ENCODE measurements at regions not wholly inside any gene's neighbourhood (a gene's known extent, or its start where the extent isn't known, plus 50 kb on each side); places are given as distances from the start of the nearest gene placed in this dataset.

DNA sequence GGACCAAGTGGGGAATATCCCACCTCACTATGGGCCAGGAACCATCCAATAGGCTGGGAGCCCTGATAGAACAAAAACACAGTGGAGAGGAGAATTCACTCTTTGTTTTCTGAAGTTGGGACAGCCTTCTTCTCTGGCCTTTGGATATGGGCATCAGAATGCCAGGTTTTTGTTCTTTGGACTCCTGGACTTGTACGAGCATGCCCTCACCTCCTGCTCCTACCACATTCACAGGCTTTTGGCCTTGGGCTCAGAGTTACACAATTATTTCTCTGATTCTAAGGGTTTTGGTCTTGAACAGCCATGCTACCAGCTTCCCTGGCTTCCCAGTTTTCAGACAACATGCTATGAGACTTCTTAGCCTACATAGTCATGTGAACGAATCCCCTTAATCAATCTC, 732.9 kb upstream of the VRK2 start:
- Histone ChIP-seq H3K27me3 (ENCODE audit: insufficient read depth, low read length) (no peaks in the 10 kb centered on the region), H3K18ac (ENCODE audit: insufficient read length, low read depth, low read length) (no peak overlapping the region), H3K27ac (ENCODE audit: insufficient read length, low read depth, low read length) (no peak overlapping the region), H3T11ph (ENCODE audit: low read length) (no peak overlapping the region), H4K20me1 (ENCODE audit: control insufficient read depth, insufficient read depth, insufficient read length) (no peaks in the 10 kb centered on the region), H2AFZ (ENCODE audit: low read length) (no peak overlapping the region), H3K23ac (ENCODE audit: insufficient read length, low read depth, low read length) (no peak overlapping the region), H3K23me2 (ENCODE audit: insufficient read length, low read depth, low read length, poor library complexity, severe bottlenecking) (no peaks in the 10 kb centered on the region), H2BK120ac (ENCODE audit: low read depth, low read length, poor library complexity, severe bottlenecking) (no peak overlapping the region), H3K4me1 (ENCODE audit: insufficient read depth, low read length) (no peaks in the 10 kb centered on the region), H4K91ac (ENCODE audit: insufficient read length, low read depth, low read length) (no peak overlapping the region), H3K9ac (ENCODE audit: extremely low read depth, insufficient read length, low read length) (no peak overlapping the region), H2BK20ac (ENCODE audit: low read depth, low read length, poor library complexity, severe bottlenecking) (no peak overlapping the region), H4K8ac (replicated peaks; ENCODE audit: insufficient read length, low read depth, low read length) (no peak overlapping the region), H3K79me2 (ENCODE audit: insufficient read depth, low read length) (no peaks in the 10 kb centered on the region), H3K79me1 (ENCODE audit: insufficient read depth, low read depth, low read length, poor library complexity, severe bottlenecking) (no peaks in the 10 kb centered on the region), H2BK12ac (ENCODE audit: insufficient read length, low read depth, low read length) (no peak overlapping the region), H3K4me2 (ENCODE audit: insufficient read depth, insufficient read length, low read length) (no peak overlapping the region), H3K56ac (ENCODE audit: insufficient read length, low read depth, low read length) (no peak overlapping the region), H2AK5ac (ENCODE audit: insufficient read length, low read length) (no peak overlapping the region), H3K14ac (ENCODE audit: insufficient read depth, low read length) (no peak overlapping the region), H2BK5ac (ENCODE audit: insufficient read length, low read length) (no peak overlapping the region), H3K9me3 (ENCODE audit: control insufficient read depth, low read depth, low read length) (no peaks in the 10 kb centered on the region), H4K5ac (ENCODE audit: insufficient read length, low read depth, low read length) (no peak overlapping the region), H2BK15ac (ENCODE audit: low read depth, low read length) (no peak overlapping the region), H3K4ac (ENCODE audit: low read depth, low read length) (no peak overlapping the region)
- no peak overlapping the region for H3K27ac Mint-ChIP-seq
- no peak overlapping the region for H3K4me3 Mint-ChIP-seq
- no CpG with 5 or more reads among the region's 2 CpGs for WGBS (ENCODE audit: extremely low coverage, insufficient read length, low lambda C conversion rate)
- H3K27me3 Mint-ChIP-seq (ENCODE audit: low read depth): no peaks in the 10 kb centered on the region
- peaks cover 0 to 3% of the 10 kb centered on the region in 2 experiments; a peak in 1 of 5 replicates for H3K9me3 Mint-ChIP-seq
- DNase-seq: no peak
- H3K4me1 Mint-ChIP-seq: no peaks in the 10 kb centered on the region
- TF ChIP-seq, protein P1, sequence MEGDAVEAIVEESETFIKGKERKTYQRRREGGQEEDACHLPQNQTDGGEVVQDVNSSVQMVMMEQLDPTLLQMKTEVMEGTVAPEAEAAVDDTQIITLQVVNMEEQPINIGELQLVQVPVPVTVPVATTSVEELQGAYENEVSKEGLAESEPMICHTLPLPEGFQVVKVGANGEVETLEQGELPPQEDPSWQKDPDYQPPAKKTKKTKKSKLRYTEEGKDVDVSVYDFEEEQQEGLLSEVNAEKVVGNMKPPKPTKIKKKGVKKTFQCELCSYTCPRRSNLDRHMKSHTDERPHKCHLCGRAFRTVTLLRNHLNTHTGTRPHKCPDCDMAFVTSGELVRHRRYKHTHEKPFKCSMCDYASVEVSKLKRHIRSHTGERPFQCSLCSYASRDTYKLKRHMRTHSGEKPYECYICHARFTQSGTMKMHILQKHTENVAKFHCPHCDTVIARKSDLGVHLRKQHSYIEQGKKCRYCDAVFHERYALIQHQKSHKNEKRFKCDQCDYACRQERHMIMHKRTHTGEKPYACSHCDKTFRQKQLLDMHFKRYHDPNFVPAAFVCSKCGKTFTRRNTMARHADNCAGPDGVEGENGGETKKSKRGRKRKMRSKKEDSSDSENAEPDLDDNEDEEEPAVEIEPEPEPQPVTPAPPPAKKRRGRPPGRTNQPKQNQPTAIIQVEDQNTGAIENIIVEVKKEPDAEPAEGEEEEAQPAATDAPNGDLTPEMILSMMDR (conservative IDR thresholded peaks at IDR 0.05): no peak
- H3K36me3 Mint-ChIP-seq (ENCODE audit: insufficient read depth in 1 of 3, low read depth in 3 of 3): no peaks in the 10 kb centered on the region

All from H9 (cell line).